GM12878 (cell line): ENCODE measurements at regions not wholly inside any gene's neighbourhood (a gene's known extent, or its start where the extent isn't known, plus 50 kb on each side); places are given as distances from the start of the nearest gene placed in this dataset.

ENCODE experiments used
- ATAC-seq: fragments of 200-7000 bp; cut with Tn5 transposase; 3 replicates; pipeline ENCODE4 v1.9.1; 2020; ENCODE audit warnings: mild to moderate bottlenecking, moderate library complexity
- BruUV-seq: library from RNA; stranded (reverse); fragments of 400-500 nt; replicated peaks from 2 replicates; lab custom pipeline; 2021; lab: Mats Ljungman, UMichigan
- CTCF ChIA-PET: fragments of 300-600 bp; sonication (Branson Sonifier 250); formaldehyde crosslinking; extraction: SDS; loops from one replicate; lab custom pipeline; 2021; ENCODE audit warnings: inconsistent platforms; lab: Yijun Ruan, JAX
- POLR2A ChIA-PET: fragments of 350-600 bp; formaldehyde crosslinking; extraction: SDS; loops from one replicate; lab custom pipeline; 2021; ENCODE audit warnings: inconsistent platforms; lab: Charles Lee
- RAD21 ChIA-PET: fragments of 300-600 bp; sonication (Branson Sonifier 250); formaldehyde crosslinking; loops from one replicate; lab custom pipeline; 2023; ENCODE audit warnings: antibody characterized with exemption; ENCODE audit not compliant: unreplicated experiment; lab: Charles Lee
- SMC1A ChIA-PET: fragments of 300-600 bp; sonication (Branson Sonifier 250); formaldehyde crosslinking; loops from one replicate; lab custom pipeline; 2023; ENCODE audit not compliant: unreplicated experiment, uncharacterized antibody; lab: Charles Lee
- DNase-seq: peaks from one replicate; pipeline ENCODE4 v3.0.0-alpha.2; 2011; ENCODE audit warnings: low read depth, low spot score
- FAIRE-seq: peaks from 3 replicates; lab custom pipeline; 2011; peaks lifted over from hg19 to GRCh38; lab: Jason Lieb, UNC
- H2AFZ ChIP-seq: 2 replicates; pipeline ENCODE4 v1.6.0; 2011; ENCODE audit warnings: low read depth, low read length, control low read depth; ENCODE audit not compliant: control insufficient read depth
- H3K27ac ChIP-seq: 2 replicates; pipeline ENCODE4 v1.5.1; 2011; ENCODE audit warnings: control low read depth; ENCODE audit not compliant: control insufficient read depth, insufficient read depth
- H3K27me3 ChIP-seq, 2 experiments: replicated peaks in 1 of 2; 2 replicates each; pipeline versions ENCODE4 v1.6.0 to v1.6.1; 2011; ENCODE audit warnings: low read length in 1 of 2; ENCODE audit not compliant: control insufficient read depth in 2 of 2, insufficient read depth in 2 of 2
- H3K36me3 ChIP-seq, 2 experiments: 2 replicates each; pipeline ENCODE4 v1.5.1; 2011; ENCODE audit warnings: low read length in 1 of 2; ENCODE audit not compliant: control insufficient read depth in 2 of 2, insufficient read depth in 2 of 2
- H3K4me1 ChIP-seq: 2 replicates; pipeline ENCODE4 v1.6.1; 2011; ENCODE audit warnings: mild to moderate bottlenecking, low read length, moderate library complexity, mixed read lengths; ENCODE audit not compliant: control insufficient read depth, insufficient read depth
- H3K4me2 ChIP-seq: 2 replicates; pipeline ENCODE4 v1.6.0; 2011; ENCODE audit warnings: control low read depth; ENCODE audit not compliant: control insufficient read depth, insufficient read depth
- H3K4me3 ChIP-seq: fragments of 200-600 bp; sonication (generic); 2 replicates; pipeline ENCODE4 v1.5.1; 2016
- H3K79me2 ChIP-seq: 2 replicates; pipeline ENCODE4 v1.6.0; 2011; ENCODE audit warnings: low read length; ENCODE audit not compliant: control insufficient read depth, insufficient read depth
- H3K9ac ChIP-seq: 2 replicates; pipeline ENCODE4 v1.8.0; 2011; ENCODE audit warnings: low read length, control low read depth, mixed read lengths; ENCODE audit not compliant: control insufficient read depth, insufficient read depth
- H3K9me3 ChIP-seq: replicated peaks from 3 replicates; pipeline ENCODE4 v1.5.1; 2011; ENCODE audit warnings: mild to moderate bottlenecking, low read length; ENCODE audit not compliant: control insufficient read depth, insufficient read depth
- H4K20me1 ChIP-seq: 2 replicates; pipeline ENCODE4 v1.6.0; 2011; ENCODE audit not compliant: control insufficient read depth, insufficient read depth
- JUNB ChIP-seq: IDR thresholded peaks from 2 replicates; pipeline ENCODE4 v1.6.1; 2016; ENCODE audit warnings: antibody characterized with exemption, mild to moderate bottlenecking
- MTA3 ChIP-seq: IDR thresholded peaks from 2 replicates; pipeline ENCODE4 v1.6.1; 2012; ENCODE audit warnings: low read length, inconsistent platforms, borderline replicate concordance
- NFXL1 ChIP-seq: fragments of 450-650 bp; IDR thresholded peaks from 2 replicates; pipeline ENCODE4 v1.6.1; 2017; ENCODE audit warnings: antibody characterized with exemption, mild to moderate bottlenecking, borderline replicate concordance
- RUNX3 ChIP-seq: IDR thresholded peaks from 2 replicates; pipeline ENCODE4 v1.6.1; 2012; ENCODE audit warnings: low read length, inconsistent platforms
- SREBF2 ChIP-seq: IDR thresholded peaks from 2 replicates; pipeline ENCODE4 v1.6.1; 2012; ENCODE audit warnings: mild to moderate bottlenecking, low read length
- SUPT20H ChIP-seq: IDR thresholded peaks from 2 replicates; pipeline ENCODE4 v1.6.1; 2011; ENCODE audit warnings: low read depth, mild to moderate bottlenecking, low read length, moderate library complexity, borderline replicate concordance; ENCODE audit not compliant: control insufficient read depth
- TARDBP ChIP-seq: IDR thresholded peaks from 2 replicates; pipeline ENCODE4 v1.6.1; 2016; ENCODE audit warnings: borderline replicate concordance
- in situ Hi-C: fragments of 300-500 bp; cut with MboI; formaldehyde crosslinking; loops from 9 replicates; pipeline ENCODE4 v1.14.3; 2018; ENCODE audit warnings: mixed read lengths
- intact Hi-C: fragments of 100-400 bp; cut with micrococcal nuclease; formaldehyde crosslinking; loops from one replicate; pipeline ENCODE4 v1.14.2; 2022; ENCODE audit not compliant: unreplicated experiment
- TF ChIP-seq, protein P1 (sequence below): fragments of 450-650 bp; IDR thresholded peaks from 2 replicates; pipeline ENCODE4 v1.6.1; 2016; ENCODE audit warnings: mild to moderate bottlenecking
- TF ChIP-seq, protein P2 (sequence below): fragments of 450-650 bp; formaldehyde crosslinking; IDR thresholded peaks from 2 replicates; pipeline ENCODE4 v1.4.0; 2022; ENCODE audit warnings: mild to moderate bottlenecking, moderate library complexity

DNA sequence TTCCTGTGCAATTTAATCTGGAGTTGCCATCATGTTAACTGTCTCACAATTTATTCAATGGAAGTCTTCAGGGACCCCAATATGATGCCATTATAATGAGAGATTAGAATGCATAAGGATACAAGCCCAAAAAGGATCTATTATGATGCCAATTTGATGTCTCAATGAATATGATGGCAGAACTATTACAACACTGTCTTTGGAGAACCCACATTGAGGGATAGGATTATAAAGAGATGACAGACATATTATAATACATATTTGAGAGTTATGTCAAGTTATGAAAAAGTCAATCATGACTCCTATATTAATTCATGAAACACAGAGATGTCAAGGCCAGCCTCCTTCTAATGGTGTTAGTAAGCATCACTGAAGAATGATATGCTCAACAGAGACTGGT is 1358.4 kb downstream of the PCDH19 start:
- Histone ChIP-seq H3K9ac (no peak overlapping the region), H3K36me3 (no peaks in the 10 kb centered on the region), H3K9me3 (no peaks in the 10 kb centered on the region), H3K4me3 (no peak overlapping the region), H2AFZ (no peak overlapping the region), H3K27me3 (no peaks in the 10 kb centered on the region), H3K4me1 (no peaks in the 10 kb centered on the region), H3K4me2 (no peak overlapping the region), H3K27ac (no peak overlapping the region), H4K20me1 (no peaks in the 10 kb centered on the region), H3K79me2 (no peaks in the 10 kb centered on the region)
- in situ Hi-C loops (no loop called here), intact Hi-C loops (no loop called here)
- TF ChIP-seq RUNX3 (no peak), MTA3 (no peak), TARDBP (no peak), NFXL1 (no peak), SUPT20H (no peak), JUNB (no peak), SREBF2 (no peak)
- TF ChIP-seq, protein P1, sequence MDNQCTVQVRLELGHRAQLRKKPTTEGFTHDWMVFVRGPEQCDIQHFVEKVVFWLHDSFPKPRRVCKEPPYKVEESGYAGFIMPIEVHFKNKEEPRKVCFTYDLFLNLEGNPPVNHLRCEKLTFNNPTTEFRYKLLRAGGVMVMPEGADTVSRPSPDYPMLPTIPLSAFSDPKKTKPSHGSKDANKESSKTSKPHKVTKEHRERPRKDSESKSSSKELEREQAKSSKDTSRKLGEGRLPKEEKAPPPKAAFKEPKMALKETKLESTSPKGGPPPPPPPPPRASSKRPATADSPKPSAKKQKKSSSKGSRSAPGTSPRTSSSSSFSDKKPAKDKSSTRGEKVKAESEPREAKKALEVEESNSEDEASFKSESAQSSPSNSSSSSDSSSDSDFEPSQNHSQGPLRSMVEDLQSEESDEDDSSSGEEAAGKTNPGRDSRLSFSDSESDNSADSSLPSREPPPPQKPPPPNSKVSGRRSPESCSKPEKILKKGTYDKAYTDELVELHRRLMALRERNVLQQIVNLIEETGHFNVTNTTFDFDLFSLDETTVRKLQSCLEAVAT: no peak
- TF ChIP-seq, protein P2, sequence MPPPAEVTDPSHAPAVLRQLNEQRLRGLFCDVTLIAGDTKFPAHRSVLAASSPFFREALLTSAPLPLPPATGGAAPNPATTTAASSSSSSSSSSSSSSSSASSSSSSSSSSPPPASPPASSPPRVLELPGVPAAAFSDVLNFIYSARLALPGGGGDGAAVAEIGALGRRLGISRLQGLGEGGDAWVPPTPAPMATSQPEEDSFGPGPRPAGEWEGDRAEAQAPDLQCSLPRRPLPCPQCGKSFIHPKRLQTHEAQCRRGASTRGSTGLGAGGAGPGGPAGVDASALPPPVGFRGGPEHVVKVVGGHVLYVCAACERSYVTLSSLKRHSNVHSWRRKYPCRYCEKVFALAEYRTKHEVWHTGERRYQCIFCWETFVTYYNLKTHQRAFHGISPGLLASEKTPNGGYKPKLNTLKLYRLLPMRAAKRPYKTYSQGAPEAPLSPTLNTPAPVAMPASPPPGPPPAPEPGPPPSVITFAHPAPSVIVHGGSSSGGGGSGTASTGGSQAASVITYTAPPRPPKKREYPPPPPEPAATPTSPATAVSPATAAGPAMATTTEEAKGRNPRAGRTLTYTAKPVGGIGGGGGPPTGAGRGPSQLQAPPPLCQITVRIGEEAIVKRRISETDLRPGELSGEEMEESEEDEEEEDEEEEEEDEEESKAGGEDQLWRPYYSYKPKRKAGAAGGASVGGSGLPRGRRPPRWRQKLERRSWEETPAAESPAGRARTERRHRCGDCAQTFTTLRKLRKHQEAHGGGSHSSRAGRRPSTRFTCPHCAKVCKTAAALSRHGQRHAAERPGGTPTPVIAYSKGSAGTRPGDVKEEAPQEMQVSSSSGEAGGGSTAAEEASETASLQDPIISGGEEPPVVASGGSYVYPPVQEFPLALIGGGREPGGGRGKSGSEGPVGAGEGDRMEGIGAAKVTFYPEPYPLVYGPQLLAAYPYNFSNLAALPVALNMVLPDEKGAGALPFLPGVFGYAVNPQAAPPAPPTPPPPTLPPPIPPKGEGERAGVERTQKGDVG (CRISPR knock-in tag): no peak
- ChIA-PET CTCF (no interaction called here), RAD21 (no interaction called here), SMC1A (no interaction called here), POLR2A (no interaction called here)
- BruUV-seq: no TSS peak
- FAIRE-seq (no peak), ATAC-seq (no peak), DNase-seq (no peak)
